ENCODE measurements at regions not wholly inside any gene's neighbourhood (a gene's known extent, or its start where the extent isn't known, plus 50 kb on each side); places are given as distances from the start of the nearest gene placed in this dataset.
"Not testable (repeated sequence)": the region's sequence is repeated elsewhere in the genome, so short reads cannot be mapped to it uniquely, and the experiment has no call there.

GRCh38 chr22:48402591-48403031 lies 1425.1 kb downstream of the BRD1 start:
- H3K4me3 ChIP-seq (ENCODE audit: low read depth, low read length): no peak overlapping the region
- DNase-seq (ENCODE audit: low read depth): no peak
- no peak for TF ChIP-seq CTCF (IDR thresholded peaks at IDR 0.05; ENCODE audit: control insufficient read depth, extremely low read depth, insufficient read depth)

GRCh38 chr22:48401523-48401922 lies 1426.2 kb downstream of the BRD1 start:
- DNase-seq (ENCODE audit: low read depth): not testable (repeated sequence)

GRCh38 chr22:48398181-48398905 lies 1429.3 kb downstream of the BRD1 start:
- no peak for TF ChIP-seq CTCF (IDR thresholded peaks at IDR 0.05; ENCODE audit: control insufficient read depth, extremely low read depth, insufficient read depth)
- no peak overlapping the region for H3K4me3 ChIP-seq (ENCODE audit: low read depth, low read length)
- DNase-seq (ENCODE audit: low read depth): no peak

More at GRCh38 chr22:48401523-48401922, 1426.2 kb downstream of the BRD1 start:
- not testable (repeated sequence) for H3K4me3 ChIP-seq (ENCODE audit: low read depth, low read length)

- no peak overlapping the region for H3K4me3 ChIP-seq (ENCODE audit: low read depth, low read length)
- no peak for DNase-seq (ENCODE audit: low read depth)
- TF ChIP-seq CTCF (IDR thresholded peaks at IDR 0.05; ENCODE audit: control insufficient read depth, extremely low read depth, insufficient read depth): no peak
Measured at GRCh38 chr22:48397531-48398180, 1430.0 kb downstream of the BRD1 start.

- no peak for DNase-seq (ENCODE audit: low read depth)
- no peak overlapping the region for H3K4me3 ChIP-seq (ENCODE audit: low read depth, low read length)
Measured at GRCh38 chr22:48396785-48397530, 1430.7 kb downstream of the BRD1 start.

GRCh38 chr22:48396091-48396784 lies 1431.4 kb downstream of the BRD1 start:
- TF ChIP-seq CTCF (IDR thresholded peaks at IDR 0.05; ENCODE audit: control insufficient read depth, extremely low read depth, insufficient read depth): no peak
- no peak overlapping the region for H3K4me3 ChIP-seq (ENCODE audit: low read depth, low read length)
- no peak for DNase-seq (ENCODE audit: low read depth)

More at GRCh38 chr22:48396785-48397530, 1430.7 kb downstream of the BRD1 start:
- no peak for TF ChIP-seq CTCF (IDR thresholded peaks at IDR 0.05; ENCODE audit: control insufficient read depth, extremely low read depth, insufficient read depth)

- no peak for DNase-seq (ENCODE audit: low read depth)
- no peak overlapping the region for H3K4me3 ChIP-seq (ENCODE audit: low read depth, low read length)
- no peak for TF ChIP-seq CTCF (IDR thresholded peaks at IDR 0.05; ENCODE audit: control insufficient read depth, extremely low read depth, insufficient read depth)
Measured at GRCh38 chr22:48395201-48395600, 1432.5 kb downstream of the BRD1 start.
